Mesenchymal stem cell (in vitro differentiated cells and primary cell): ENCODE measurements at regions not wholly inside any gene's neighbourhood (a gene's known extent, or its start where the extent isn't known, plus 50 kb on each side); places are given as distances from the start of the nearest gene placed in this dataset.
A peak's percentile ranks its signal among the peaks of the same experiment; 100 is the strongest.

Source experiments
- DNase-seq: peaks from one replicate; pipeline ENCODE4 v3.0.0-alpha.2; 2013
- H2AFZ ChIP-seq: one replicate; pipeline ENCODE4 v1.6.1; 2013; ENCODE audit warnings: low read depth, mild to moderate bottlenecking, control low read depth, inconsistent platforms, low read length, moderate library complexity
- H2AK5ac ChIP-seq: 2 replicates; pipeline ENCODE4 v1.6.1; 2013; ENCODE audit warnings: low read length, moderate library complexity, mild to moderate bottlenecking, inconsistent platforms; ENCODE audit not compliant: severe bottlenecking
- H2BK120ac ChIP-seq: one replicate; pipeline ENCODE4 v1.6.1; 2013; ENCODE audit warnings: low read depth, mild to moderate bottlenecking, inconsistent platforms, low read length, moderate library complexity
- H2BK12ac ChIP-seq, 2 experiments: one replicate each; pipeline ENCODE4 v1.6.1; 2013; ENCODE audit warnings: inconsistent platforms in 2 of 2, low read length in 2 of 2, mild to moderate bottlenecking in 2 of 2, moderate library complexity in 2 of 2, control low read depth in 1 of 2
- H2BK15ac ChIP-seq: one replicate; pipeline ENCODE4 v1.6.1; 2013; ENCODE audit warnings: mild to moderate bottlenecking, low read depth, inconsistent platforms; ENCODE audit not compliant: poor library complexity, severe bottlenecking
- H2BK5ac ChIP-seq: 2 replicates; pipeline ENCODE4 v1.6.1; 2013; ENCODE audit warnings: low read depth, mild to moderate bottlenecking, low read length, control low read depth, inconsistent platforms; ENCODE audit not compliant: poor library complexity, severe bottlenecking
- H3K14ac ChIP-seq, 2 experiments: one replicate each; pipeline ENCODE4 v1.6.1; 2013; ENCODE audit warnings: inconsistent platforms in 2 of 2, low read length in 2 of 2, control low read depth in 1 of 2, mild to moderate bottlenecking in 1 of 2, moderate library complexity in 1 of 2
- H3K18ac ChIP-seq, 2 experiments: one replicate each; pipeline ENCODE4 v1.6.1; 2013; ENCODE audit warnings: inconsistent platforms in 2 of 2, low read length in 2 of 2, control low read depth in 1 of 2, low read depth in 1 of 2, mild to moderate bottlenecking in 1 of 2
- H3K23ac ChIP-seq, 2 experiments: one replicate each; pipeline ENCODE4 v1.6.1; 2013; ENCODE audit warnings: inconsistent platforms in 2 of 2, low read length in 2 of 2, mild to moderate bottlenecking in 2 of 2, moderate library complexity in 2 of 2, control low read depth in 1 of 2
- H3K27ac ChIP-seq: 2 replicates; pipeline ENCODE4 v1.5.1; 2013; ENCODE audit warnings: mild to moderate bottlenecking, moderate library complexity, low read length, control low read depth, inconsistent platforms; ENCODE audit not compliant: poor library complexity, severe bottlenecking
- H3K27me3 ChIP-seq, 2 experiments: 2 replicates each; pipeline versions ENCODE4 v1.6.1 to v1.7.0; 2013; ENCODE audit warnings: low read length in 2 of 2, mild to moderate bottlenecking in 2 of 2, moderate library complexity in 2 of 2, control low read depth in 1 of 2, inconsistent platforms in 1 of 2; ENCODE audit not compliant: control insufficient read depth in 1 of 2, insufficient read depth in 1 of 2
- H3K36me3 ChIP-seq, 2 experiments: 2 replicates each; pipeline versions ENCODE4 v1.6.1 to v1.7.0; 2013; ENCODE audit warnings: low read length in 2 of 2, control low read depth in 1 of 2, inconsistent platforms in 1 of 2, low read depth in 1 of 2, mild to moderate bottlenecking in 1 of 2; ENCODE audit not compliant: insufficient read depth in 2 of 2, control insufficient read depth in 1 of 2
- H3K4ac ChIP-seq, 2 experiments: one replicate each; pipeline ENCODE4 v1.6.1; 2013; ENCODE audit warnings: inconsistent platforms in 2 of 2, low read length in 2 of 2, mild to moderate bottlenecking in 2 of 2, moderate library complexity in 2 of 2, control low read depth in 1 of 2, low read depth in 1 of 2
- H3K4me1 ChIP-seq: 2 replicates; pipeline ENCODE4 v1.6.1; 2013; ENCODE audit warnings: low read depth, low read length, control low read depth; ENCODE audit not compliant: control insufficient read depth, insufficient read depth
- H3K4me2 ChIP-seq: 2 replicates; pipeline ENCODE4 v1.6.1; 2013; ENCODE audit warnings: low read length, mild to moderate bottlenecking, inconsistent platforms; ENCODE audit not compliant: poor library complexity, severe bottlenecking
- H3K4me3 ChIP-seq, 2 experiments: 2 replicates each; pipeline versions ENCODE4 v1.5.1 to v1.7.0; 2013; ENCODE audit warnings: low read length in 2 of 2, mild to moderate bottlenecking in 2 of 2, control low read depth in 1 of 2, low read depth in 1 of 2; ENCODE audit not compliant: insufficient read depth in 1 of 2
- H3K79me1 ChIP-seq: replicated peaks from 2 replicates; pipeline ENCODE4 v1.6.1; 2013; ENCODE audit warnings: mild to moderate bottlenecking, control low read depth, low read length, inconsistent platforms; ENCODE audit not compliant: poor library complexity, severe bottlenecking
- H3K9ac ChIP-seq: 2 replicates; pipeline ENCODE4 v1.7.0; 2013; ENCODE audit warnings: mild to moderate bottlenecking, low read length, moderate library complexity
- H3K9me3 ChIP-seq: 2 replicates; pipeline ENCODE4 v1.7.0; 2013; ENCODE audit warnings: mild to moderate bottlenecking, low read length; ENCODE audit not compliant: control insufficient read depth
- H4K8ac ChIP-seq: one replicate; pipeline ENCODE4 v1.6.1; 2013; ENCODE audit warnings: inconsistent platforms, mild to moderate bottlenecking, low read length, moderate library complexity
- H4K91ac ChIP-seq: one replicate; pipeline ENCODE4 v1.6.1; 2013; ENCODE audit warnings: mild to moderate bottlenecking, low read length, inconsistent platforms
- WGBS: methylation state at CpG from one replicate; pipeline ENCODE4 v1.1.7; 2013; ENCODE audit warnings: mixed read lengths; 5-methylcytosine and 5-hydroxymethylcytosine counted together

DNA sequence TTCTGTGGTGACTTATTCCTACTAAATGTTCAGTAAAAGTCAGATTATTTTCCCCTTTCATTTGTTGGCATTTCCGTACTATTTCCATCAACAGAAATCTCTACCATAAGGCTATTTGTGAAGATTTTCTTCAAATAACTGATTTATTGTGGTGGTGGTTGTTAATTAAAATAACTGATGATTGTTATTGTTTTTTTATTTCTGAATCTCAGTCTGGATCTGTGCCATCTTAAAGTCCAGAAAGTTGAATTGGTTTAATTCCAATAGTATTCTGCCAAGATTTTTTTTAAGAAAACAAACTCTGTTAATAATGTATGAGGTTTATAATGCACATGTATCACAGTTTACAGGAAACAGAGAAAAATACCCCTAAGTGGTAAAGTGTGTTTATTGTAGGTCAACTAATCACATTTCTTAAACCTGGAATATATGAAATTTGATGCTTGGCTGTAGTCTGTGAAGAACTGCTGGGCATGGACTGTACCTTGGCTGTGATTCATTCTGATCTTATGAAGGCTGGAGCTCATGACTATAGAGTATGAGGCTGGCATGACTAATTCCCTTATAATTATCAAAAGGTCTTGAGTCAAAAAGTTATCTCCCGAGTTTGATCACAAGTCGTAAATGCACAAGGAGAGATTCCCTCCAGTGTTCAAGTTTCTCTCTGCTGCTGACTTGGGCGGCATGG is 134.2 kb upstream of the RND3 start:
- H3K4me2 ChIP-seq: no peak overlapping the region
- no peak overlapping the region for H4K8ac ChIP-seq
- no peaks in the 10 kb centered on the region for H3K36me3 ChIP-seq
- no peaks in the 10 kb centered on the region for H3K27me3 ChIP-seq
- H3K79me1 ChIP-seq: no peaks in the 10 kb centered on the region
- H3K4ac ChIP-seq: no peak overlapping the region
- no peak overlapping the region for H2BK12ac ChIP-seq
- H3K9ac ChIP-seq: peak overlapping the region; percentile 87
- H3K4me1 ChIP-seq: peaks cover 6% of the 10 kb centered on the region
- no peak overlapping the region for H2AK5ac ChIP-seq
- H2BK120ac ChIP-seq: no peak overlapping the region
- H2AFZ ChIP-seq: no peak overlapping the region
- DNase-seq: peak; percentile 51
- H2BK15ac ChIP-seq: no peak overlapping the region
- H3K14ac ChIP-seq: no peak overlapping the region
- H3K23ac ChIP-seq: no peak overlapping the region
- no peaks in the 10 kb centered on the region for H3K9me3 ChIP-seq
- WGBS: 52% methylated on average over 3 of the region's 4 CpGs
- no peak overlapping the region for H2BK5ac ChIP-seq
- H3K27ac ChIP-seq: peak overlapping the region; percentile 0
- no peak overlapping the region for H3K18ac ChIP-seq
- H3K4me3 ChIP-seq: no peak overlapping the region
- H4K91ac ChIP-seq: no peak overlapping the region

DNA sequence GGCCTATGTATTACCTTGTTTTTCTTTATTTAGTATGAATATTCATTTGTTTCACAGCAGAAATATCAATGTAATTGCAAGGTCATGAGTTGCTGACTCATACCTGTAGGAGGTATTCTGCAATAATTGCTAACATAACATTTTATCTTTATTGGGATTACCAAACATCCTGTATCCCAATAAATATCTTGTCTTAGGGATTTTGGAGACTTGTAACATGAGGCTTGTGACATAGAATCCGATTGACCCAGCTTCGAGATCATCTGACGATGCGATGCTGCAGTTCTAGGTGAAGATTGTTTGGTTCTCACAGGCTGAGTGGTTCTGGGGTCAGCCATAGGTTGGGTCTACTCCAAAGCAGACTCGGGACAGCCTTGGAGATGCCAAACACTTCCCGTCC is 133.4 kb upstream of the RND3 start:
- Histone ChIP-seq H4K91ac (peak overlapping the region; percentile 52), H3K27me3 (no peaks in the 10 kb centered on the region), H3K79me1 (no peaks in the 10 kb centered on the region), H2BK120ac (peak overlapping the region; percentile 0), H3K4me1 (peaks cover 6% of the 10 kb centered on the region), H2BK12ac (peak overlapping the region; percentile 0 to 51), H2AFZ (no peak overlapping the region), H3K4me2 (no peak overlapping the region), H3K14ac (no peak overlapping the region), H2AK5ac (peak overlapping the region; percentile 16), H3K9ac (peak overlapping the region; percentile 87), H4K8ac (no peak overlapping the region), H3K4ac (peak overlapping the region; percentile 1 to 40), H2BK15ac (no peak overlapping the region), H3K4me3 (no peak overlapping the region), H2BK5ac (no peak overlapping the region), H3K36me3 (no peaks in the 10 kb centered on the region), H3K9me3 (no peaks in the 10 kb centered on the region), H3K27ac (peak overlapping the region; percentile 7), H3K18ac (peak overlapping the region; percentile 1 to 67), H3K23ac (no peak overlapping the region)
- WGBS: 95% methylated on average over 6 of the region's 6 CpGs
- DNase-seq: no peak

DNA sequence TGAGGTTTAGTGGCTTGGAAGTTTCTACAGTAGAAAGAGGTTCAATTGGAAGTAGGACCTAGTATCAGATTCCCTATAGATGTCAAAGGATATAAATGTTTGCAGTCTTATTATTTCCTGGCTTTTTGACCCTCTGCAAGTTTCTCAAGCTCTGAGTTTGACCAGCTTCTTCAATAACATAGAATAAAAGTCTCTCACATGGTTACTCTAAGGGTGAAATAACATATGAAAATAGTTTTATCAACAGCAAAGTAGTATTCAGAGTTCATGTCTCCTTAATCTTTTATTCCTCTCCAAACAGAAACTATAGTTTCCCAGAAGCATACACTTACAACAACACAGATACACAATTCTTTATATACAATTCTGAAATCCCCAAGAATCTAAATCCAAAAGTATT is 132.9 kb upstream of the RND3 start:
- peak overlapping the region in 1 of 2 experiments; percentile 6 for H3K4me3 ChIP-seq

DNA sequence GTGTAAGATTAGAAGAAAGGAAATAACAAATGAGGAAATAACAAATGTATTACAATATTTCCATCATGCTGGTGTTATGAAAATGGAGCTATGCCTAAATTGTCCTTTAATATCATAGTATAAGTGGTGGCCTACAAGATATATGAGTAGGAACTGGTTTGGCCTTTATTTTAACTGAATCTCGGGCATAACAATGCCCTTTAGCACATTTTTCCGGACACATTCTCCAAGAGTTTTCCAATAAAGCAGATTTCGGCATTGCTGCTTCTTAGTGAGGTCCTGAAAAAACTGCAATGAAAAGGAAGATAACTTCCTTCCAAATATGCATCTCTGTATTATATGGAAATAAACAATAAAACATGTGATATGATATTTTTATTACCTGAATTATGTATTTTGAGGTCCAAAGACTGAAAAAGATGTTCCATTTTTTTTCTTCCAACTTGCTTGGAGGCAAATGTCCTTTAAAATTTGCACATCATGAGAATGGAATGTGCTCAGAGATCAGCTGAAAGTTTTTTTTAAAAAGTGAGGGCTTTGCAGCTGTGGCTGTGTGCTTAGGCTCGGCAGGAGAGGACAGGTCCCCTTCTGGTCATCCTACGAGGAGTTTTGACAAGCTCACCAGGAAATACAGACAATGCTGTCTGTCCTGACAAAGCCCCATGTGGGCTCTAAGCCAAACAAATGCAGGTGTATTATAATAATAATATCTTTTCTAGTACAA is 132.3 kb upstream of the RND3 start:
- WGBS: 0% methylated on average over 2 of the region's 5 CpGs

More for the DNA sequence above, 132.9 kb upstream of the RND3 start:
- Histone ChIP-seq H2BK12ac (no peak overlapping the region), H3K4ac (no peak overlapping the region), H3K4me2 (no peak overlapping the region), H2BK5ac (no peak overlapping the region), H3K36me3 (no peaks in the 10 kb centered on the region), H3K23ac (no peak overlapping the region), H4K91ac (no peak overlapping the region), H3K27me3 (no peaks in the 10 kb centered on the region), H3K9ac (peak overlapping the region; percentile 87), H3K79me1 (no peaks in the 10 kb centered on the region), H2AK5ac (no peak overlapping the region), H3K27ac (peak overlapping the region; percentile 74), H2AFZ (no peak overlapping the region), H3K14ac (no peak overlapping the region), H3K9me3 (no peaks in the 10 kb centered on the region), H3K18ac (no peak overlapping the region), H2BK15ac (no peak overlapping the region), H3K4me1 (peaks cover 6% of the 10 kb centered on the region), H4K8ac (no peak overlapping the region), H2BK120ac (no peak overlapping the region)
- DNase-seq: no peak

More for the DNA sequence above, 132.3 kb upstream of the RND3 start:
- no peak overlapping the region for H2BK120ac ChIP-seq
- no peak overlapping the region for H4K91ac ChIP-seq
- H3K9ac ChIP-seq: peak overlapping the region; percentile 87
- no peak overlapping the region for H2AK5ac ChIP-seq
- H3K18ac ChIP-seq: peak overlapping the region in 1 of 2 experiments; percentile 64
- H2BK15ac ChIP-seq: no peak overlapping the region
- no peak overlapping the region for H2BK12ac ChIP-seq
- H3K14ac ChIP-seq: no peak overlapping the region
- peak overlapping the region; percentile 74 for H3K27ac ChIP-seq
- no peaks in the 10 kb centered on the region for H3K27me3 ChIP-seq
- H4K8ac ChIP-seq: no peak overlapping the region
- H3K4ac ChIP-seq: no peak overlapping the region
- DNase-seq: peak; percentile 65
- no peak overlapping the region for H2BK5ac ChIP-seq
- no peaks in the 10 kb centered on the region for H3K79me1 ChIP-seq
- no peak overlapping the region for H3K23ac ChIP-seq
- no peak overlapping the region for H3K4me2 ChIP-seq
- no peak overlapping the region for H2AFZ ChIP-seq
- peak overlapping the region in 1 of 2 experiments; percentile 14 for H3K4me3 ChIP-seq
- no peaks in the 10 kb centered on the region for H3K36me3 ChIP-seq
- peaks cover 6% of the 10 kb centered on the region for H3K4me1 ChIP-seq
- no peaks in the 10 kb centered on the region for H3K9me3 ChIP-seq
